Esophagus muscularis mucosa (tissue), 4 donors: ENCODE measurements at regions not wholly inside any gene's neighbourhood (a gene's known extent, or its start where the extent isn't known, plus 50 kb on each side); places are given as distances from the start of the nearest gene placed in this dataset.
A peak's percentile ranks its signal among the peaks of the same experiment; 100 is the strongest.

Source experiments
- DNase-seq: peaks from one replicate; pipeline ENCODE4 v3.0.0-alpha.2; 2017; ENCODE audit errors: extremely low spot score
- H3K27ac ChIP-seq, 4 donors: fragments of 200-600 bp; sonication (generic); replicated peaks in 1 of 4; 1 replicate in 3 of 4; 2 replicates in 1 of 4; pipeline ENCODE4 v1.5.1; 2016 to 2019; ENCODE audit warnings: mild to moderate bottlenecking in 1 of 4
- H3K27me3 ChIP-seq, 4 donors: fragments of 200-600 bp; sonication (generic); one replicate each; pipeline versions ENCODE4 v1.5.1 to v1.6.0; 2016 to 2019
- H3K36me3 ChIP-seq, 4 donors: fragments of 200-600 bp; sonication (generic); one replicate each; pipeline ENCODE4 v1.5.1; 2016 to 2019
- H3K4me1 ChIP-seq, 4 donors: fragments of 200-600 bp; sonication (generic); one replicate each; pipeline ENCODE4 v1.5.1; 2016 to 2019
- H3K4me3 ChIP-seq, 4 donors: fragments of 200-600 bp; sonication (generic); 1 replicate in 2 of 4; 2 replicates in 2 of 4; pipeline ENCODE4 v1.5.1; 2016 to 2019; ENCODE audit warnings: mild to moderate bottlenecking in 4 of 4, moderate library complexity in 1 of 4
- H3K9me3 ChIP-seq, 4 donors: fragments of 200-600 bp; sonication (generic); 1 replicate in 3 of 4; 2 replicates in 1 of 4; pipeline ENCODE4 v1.5.1; 2016 to 2019
- EP300 ChIP-seq: sonication (generic); formaldehyde crosslinking; IDR thresholded peaks from one replicate; pipeline ENCODE4 v1.6.1; 2017; ENCODE audit warnings: antibody characterized with exemption
- POLR2A ChIP-seq: fragments of 450-650 bp; IDR thresholded peaks from one replicate; pipeline ENCODE4 v1.6.1; 2017; ENCODE audit warnings: antibody characterized with exemption, moderate library complexity, mild to moderate bottlenecking, low read depth
- POLR2AphosphoS5 ChIP-seq, 2 donors: sonication (generic); formaldehyde crosslinking; IDR thresholded peaks; one replicate each; pipeline ENCODE4 v1.6.1; 2017; ENCODE audit warnings: antibody characterized with exemption in 2 of 2
- WGBS: methylation state at CpG from one replicate; pipeline ENCODE4 v1.1.5; 2018; 5-methylcytosine and 5-hydroxymethylcytosine counted together
- intact Hi-C: fragments of 100-400 bp; cut with DNase I; formaldehyde crosslinking; loops from one replicate; pipeline ENCODE4 v1.15.1; 2023
- TF ChIP-seq, protein P1 (sequence below), 3 experiments: fragments of 200-600 bp in 2 of 3; fragments of 450-650 bp in 1 of 3; sonication (generic) in 2 of 3; IDR thresholded peaks; one replicate each; pipeline ENCODE4 v1.5.1; 2017 to 2019; ENCODE audit warnings: antibody characterized with exemption in 3 of 3, mild to moderate bottlenecking in 2 of 3, moderate library complexity in 1 of 3

DNA sequence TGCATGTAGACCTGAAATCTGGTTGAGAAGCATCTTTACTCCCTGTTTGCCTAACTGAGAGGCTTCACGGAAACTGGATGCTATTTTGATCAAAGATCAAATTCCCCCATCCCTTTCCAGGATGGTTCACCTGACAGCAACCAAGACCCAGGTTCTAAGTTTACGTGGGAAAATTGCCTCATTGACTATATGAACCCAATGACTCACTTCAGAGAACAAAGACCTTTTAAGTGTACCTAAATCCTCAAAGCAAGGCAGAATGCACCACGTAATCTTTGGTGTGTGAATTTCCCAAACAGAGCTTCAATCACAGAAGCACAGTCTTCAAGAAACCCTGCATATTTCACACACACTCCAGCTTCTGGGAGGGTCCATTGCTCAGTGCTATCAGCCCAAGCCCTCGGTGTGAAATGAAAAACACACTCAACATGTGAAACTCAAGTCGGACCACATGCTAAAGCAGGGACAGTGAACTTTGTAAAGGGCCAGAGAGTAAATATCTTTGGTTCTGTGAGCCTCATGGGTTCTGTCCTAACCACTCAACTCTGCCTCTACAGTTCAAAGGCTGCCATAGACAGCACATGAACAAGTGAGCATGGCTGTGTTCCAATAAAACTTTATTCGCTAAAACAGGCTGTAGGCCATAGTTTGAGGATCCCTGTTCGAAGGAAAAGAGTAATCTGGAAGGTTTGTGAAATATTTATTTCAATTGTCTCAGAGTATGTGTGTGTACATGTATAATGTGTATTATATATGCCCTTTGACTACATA, 275.6 kb upstream of the FOXK1 start:
- intact Hi-C loops, result no loop called here
- WGBS, result 77% methylated on average over 7 of the region's 7 CpGs
- no peak overlapping the region for H3K27ac ChIP-seq
- peaks cover 0 to 9% (median 7%) of the 10 kb centered on the region in 4 donors for H3K9me3 ChIP-seq
- no peaks in the 10 kb centered on the region for H3K36me3 ChIP-seq
- H3K4me3 ChIP-seq, result no peak overlapping the region
- TF ChIP-seq, protein P1, sequence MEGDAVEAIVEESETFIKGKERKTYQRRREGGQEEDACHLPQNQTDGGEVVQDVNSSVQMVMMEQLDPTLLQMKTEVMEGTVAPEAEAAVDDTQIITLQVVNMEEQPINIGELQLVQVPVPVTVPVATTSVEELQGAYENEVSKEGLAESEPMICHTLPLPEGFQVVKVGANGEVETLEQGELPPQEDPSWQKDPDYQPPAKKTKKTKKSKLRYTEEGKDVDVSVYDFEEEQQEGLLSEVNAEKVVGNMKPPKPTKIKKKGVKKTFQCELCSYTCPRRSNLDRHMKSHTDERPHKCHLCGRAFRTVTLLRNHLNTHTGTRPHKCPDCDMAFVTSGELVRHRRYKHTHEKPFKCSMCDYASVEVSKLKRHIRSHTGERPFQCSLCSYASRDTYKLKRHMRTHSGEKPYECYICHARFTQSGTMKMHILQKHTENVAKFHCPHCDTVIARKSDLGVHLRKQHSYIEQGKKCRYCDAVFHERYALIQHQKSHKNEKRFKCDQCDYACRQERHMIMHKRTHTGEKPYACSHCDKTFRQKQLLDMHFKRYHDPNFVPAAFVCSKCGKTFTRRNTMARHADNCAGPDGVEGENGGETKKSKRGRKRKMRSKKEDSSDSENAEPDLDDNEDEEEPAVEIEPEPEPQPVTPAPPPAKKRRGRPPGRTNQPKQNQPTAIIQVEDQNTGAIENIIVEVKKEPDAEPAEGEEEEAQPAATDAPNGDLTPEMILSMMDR (IDR thresholded peaks at IDR 0.05), result no peak
- TF ChIP-seq EP300, result no peak
- TF ChIP-seq POLR2AphosphoS5 (IDR thresholded peaks at IDR 0.05), result no peak
- no peak for TF ChIP-seq POLR2A
- H3K27me3 ChIP-seq, result no peaks in the 10 kb centered on the region
- DNase-seq, result peak; percentile 47
- H3K4me1 ChIP-seq, result no peaks in the 10 kb centered on the region

DNA sequence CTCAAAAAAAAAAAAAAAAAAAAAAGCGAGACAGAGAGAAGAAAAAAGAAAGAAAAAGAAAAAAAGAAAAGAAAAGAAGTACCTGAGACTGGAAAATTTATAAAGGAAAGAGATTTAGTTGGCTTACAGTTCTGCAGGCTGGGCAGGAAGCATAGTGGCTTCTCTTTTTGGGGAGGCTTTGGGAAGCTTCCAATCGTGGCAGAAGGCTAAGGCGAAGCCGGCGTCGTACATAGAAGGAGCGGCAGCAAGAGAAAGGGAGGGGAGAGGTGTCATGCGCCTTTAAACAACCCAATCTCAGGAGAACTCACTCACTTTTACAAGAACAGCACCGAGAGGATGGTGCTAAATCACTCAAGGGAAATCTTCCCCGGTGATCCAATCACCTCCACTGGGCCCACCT, 272.1 kb upstream of the FOXK1 start:
- H3K27ac ChIP-seq, result no peak overlapping the region
- H3K9me3 ChIP-seq, result peaks cover 0 to 22% (median 17%) of the 10 kb centered on the region in 4 donors
- no peak for TF ChIP-seq POLR2AphosphoS5 (IDR thresholded peaks at IDR 0.05)
- TF ChIP-seq, protein P1 (IDR thresholded peaks at IDR 0.05), result no peak
- TF ChIP-seq EP300, result no peak
- TF ChIP-seq POLR2A, result no peak
- H3K36me3 ChIP-seq, result no peaks in the 10 kb centered on the region
- intact Hi-C loops, result no loop called here
- H3K27me3 ChIP-seq, result no peaks in the 10 kb centered on the region
- 81% methylated on average over 10 of the region's 10 CpGs for WGBS
- DNase-seq, result no peak
- no peaks in the 10 kb centered on the region for H3K4me1 ChIP-seq
- no peak overlapping the region for H3K4me3 ChIP-seq

DNA sequence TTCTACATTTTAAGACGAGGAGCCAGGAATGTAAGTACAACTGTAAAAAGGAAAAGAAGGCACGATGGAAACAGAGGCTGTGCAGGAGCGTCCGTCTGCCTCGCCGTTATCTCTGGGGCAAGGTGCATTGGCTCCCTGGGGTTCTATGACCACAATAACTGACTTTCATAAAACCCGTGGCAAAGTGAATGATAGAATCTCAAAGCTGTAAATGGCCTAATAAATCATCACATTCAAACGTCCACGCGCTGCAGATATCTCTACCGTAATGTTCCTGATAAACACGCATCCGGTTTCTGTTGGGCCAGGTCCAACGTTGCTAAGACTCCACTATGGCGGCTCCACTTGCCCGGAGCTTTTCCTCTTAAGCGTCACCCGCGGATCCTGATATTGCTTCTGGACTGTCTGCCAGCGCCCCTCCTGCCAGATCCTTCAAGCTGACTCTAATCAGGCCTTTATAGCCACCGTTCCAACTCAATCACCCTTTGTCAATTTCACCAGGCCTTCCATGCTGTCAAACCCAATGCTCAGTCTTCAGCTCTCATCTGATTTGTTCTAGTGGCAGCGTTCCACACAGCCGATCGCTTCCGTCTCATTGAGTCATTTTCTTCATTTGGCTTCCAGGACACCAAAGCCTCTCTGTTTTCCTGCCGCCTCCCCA, 265.6 kb upstream of the FOXK1 start:
- peak; percentile 91 for DNase-seq
- Histone ChIP-seq H3K9me3 (peaks cover 0 to 27% (median 16%) of the 10 kb centered on the region in 4 donors), H3K27ac (no peak overlapping the region), H3K36me3 (no peaks in the 10 kb centered on the region), H3K4me1 (peaks cover 0 to 8% (median 3%) of the 10 kb centered on the region in 4 donors), H3K4me3 (peak overlapping the region; percentile 18 to 34 (median 28)), H3K27me3 (no peaks in the 10 kb centered on the region)
- TF ChIP-seq POLR2AphosphoS5 (IDR thresholded peaks at IDR 0.05), result no peak
- TF ChIP-seq, protein P1 (IDR thresholded peaks at IDR 0.05), result no peak
- no peak for TF ChIP-seq EP300
- no peak for TF ChIP-seq POLR2A
- intact Hi-C loops, result no loop called here
- WGBS, result 45% methylated on average over 26 of the region's 26 CpGs

DNA sequence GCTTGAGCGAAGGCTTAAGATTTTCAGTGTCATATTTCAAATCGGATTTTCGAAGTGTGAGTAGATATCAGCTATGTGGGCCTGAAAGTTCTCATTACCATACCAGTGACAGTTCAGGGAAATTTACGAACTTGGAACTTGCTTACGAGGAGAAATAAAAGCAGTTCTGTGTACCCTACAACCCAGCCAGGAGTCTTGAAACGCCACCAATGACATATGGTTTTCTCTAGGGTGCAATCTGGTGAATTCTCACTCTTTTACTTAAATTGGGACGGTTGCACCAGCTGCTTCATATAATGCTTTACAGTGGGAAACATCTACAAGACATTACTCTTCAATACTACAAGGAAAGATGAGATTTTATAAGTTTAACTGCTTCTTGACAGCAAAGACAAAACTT, 253.6 kb upstream of the FOXK1 start:
- H3K9me3 ChIP-seq, result peaks cover 0 to 24% (median 19%) of the 10 kb centered on the region in 4 donors
- peak; percentile 17 for DNase-seq
- no peak overlapping the region for H3K4me3 ChIP-seq
- H3K27ac ChIP-seq, result no peak overlapping the region
- no peaks in the 10 kb centered on the region for H3K27me3 ChIP-seq
- TF ChIP-seq POLR2AphosphoS5 (IDR thresholded peaks at IDR 0.05) (no peak), POLR2A (no peak), EP300 (no peak)
- TF ChIP-seq, protein P1 (IDR thresholded peaks at IDR 0.05), result no peak
- intact Hi-C loops, result no loop called here
- H3K4me1 ChIP-seq, result no peaks in the 10 kb centered on the region
- 49% methylated on average over 7 of the region's 7 CpGs for WGBS
- H3K36me3 ChIP-seq, result no peaks in the 10 kb centered on the region
